IPS-18c (cell line): ENCODE measurements at regions not wholly inside any gene's neighbourhood (a gene's known extent, or its start where the extent isn't known, plus 50 kb on each side); places are given as distances from the start of the nearest gene placed in this dataset.

Experiments used
- H3K4me3 ChIP-seq: 2 replicates; pipeline ENCODE4 v1.7.0; 2013; ENCODE audit warnings: low read depth, mild to moderate bottlenecking, low read length, moderate library complexity; ENCODE audit not compliant: insufficient read depth
- H3K9me3 ChIP-seq: one replicate; pipeline ENCODE4 v1.6.1; 2013; ENCODE audit warnings: mild to moderate bottlenecking, low read length, moderate library complexity; ENCODE audit not compliant: control insufficient read depth, insufficient read depth

- no peaks in the 10 kb centered on the region for H3K9me3 ChIP-seq
- H3K4me3 ChIP-seq, result no peak overlapping the region
These were observed 85.1 kb upstream of the RAI14 start for GRCh38 chr5:34570721-34571676.

- Histone ChIP-seq H3K4me3 (no peak overlapping the region), H3K9me3 (no peaks in the 10 kb centered on the region)
These were observed 84.5 kb upstream of the RAI14 start for GRCh38 chr5:34571677-34572041.

- no peaks in the 10 kb centered on the region for H3K9me3 ChIP-seq
- no peak overlapping the region for H3K4me3 ChIP-seq
These were observed 81.1 kb upstream of the RAI14 start for GRCh38 chr5:34574936-34575467.

GRCh38 chr5:34576891-34577666, 79.0 kb upstream of the RAI14 start:
- no peaks in the 10 kb centered on the region for H3K9me3 ChIP-seq
- no peak overlapping the region for H3K4me3 ChIP-seq

- no peaks in the 10 kb centered on the region for H3K9me3 ChIP-seq
These were observed 77.2 kb upstream of the RAI14 start for GRCh38 chr5:34578962-34579361.

GRCh38 chr5:34580983-34581382, 75.1 kb upstream of the RAI14 start:
- Histone ChIP-seq H3K9me3 (no peaks in the 10 kb centered on the region), H3K4me3 (no peak overlapping the region)

More at GRCh38 chr5:34578962-34579361, 77.2 kb upstream of the RAI14 start:
- no peak overlapping the region for H3K4me3 ChIP-seq

GRCh38 chr5:34582371-34582770, 73.8 kb upstream of the RAI14 start:
- no peaks in the 10 kb centered on the region for H3K9me3 ChIP-seq
- H3K4me3 ChIP-seq, result no peak overlapping the region

- H3K4me3 ChIP-seq, result no peak overlapping the region
- H3K9me3 ChIP-seq, result no peaks in the 10 kb centered on the region
These were observed 73.0 kb upstream of the RAI14 start for GRCh38 chr5:34583167-34583566.

- Histone ChIP-seq H3K9me3 (no peaks in the 10 kb centered on the region), H3K4me3 (no peak overlapping the region)
These were observed 72.0 kb upstream of the RAI14 start for GRCh38 chr5:34584165-34584564.

GRCh38 chr5:34585601-34586104, 70.5 kb upstream of the RAI14 start:
- H3K4me3 ChIP-seq, result no peak overlapping the region

GRCh38 chr5:34586117-34586885, 69.8 kb upstream of the RAI14 start:
- no peaks in the 10 kb centered on the region for H3K9me3 ChIP-seq
- H3K4me3 ChIP-seq, result no peak overlapping the region

More at GRCh38 chr5:34585601-34586104, 70.5 kb upstream of the RAI14 start:
- H3K9me3 ChIP-seq, result no peaks in the 10 kb centered on the region

GRCh38 chr5:34587355-34588241, 68.5 kb upstream of the RAI14 start:
- Histone ChIP-seq H3K4me3 (no peak overlapping the region), H3K9me3 (no peaks in the 10 kb centered on the region)

- Histone ChIP-seq H3K4me3 (no peak overlapping the region), H3K9me3 (no peaks in the 10 kb centered on the region)
These were observed 66.3 kb upstream of the RAI14 start for GRCh38 chr5:34589832-34590231.

GRCh38 chr5:34591723-34592122, 64.4 kb upstream of the RAI14 start:
- Histone ChIP-seq H3K4me3 (no peak overlapping the region), H3K9me3 (no peaks in the 10 kb centered on the region)

- H3K9me3 ChIP-seq, result no peaks in the 10 kb centered on the region
- no peak overlapping the region for H3K4me3 ChIP-seq
These were observed 58.8 kb upstream of the RAI14 start for GRCh38 chr5:34597034-34598027.
